ENCODE measurements at regions not wholly inside any gene's neighbourhood (a gene's known extent, or its start where the extent isn't known, plus 50 kb on each side); places are given as distances from the start of the nearest gene placed in this dataset.

GRCh38 chr13:63120883-63121282 lies 1705.2 kb upstream of the PCDH20 start:
- ChIA-PET CTCF (interaction anchor here (1.5 kb wide), 1 partner anchor 8 kb away, joined by 4 read pairs; no protein-coding TSS in a partner anchor), POLR2A (no interaction called here)
- no TSS peak for BruUV-seq (replicated peaks)

More at GRCh38 chr13:63120883-63121282, 1705.2 kb upstream of the PCDH20 start:
- DNase-seq (ENCODE audit: low read depth, low spot score) (no peak), FAIRE-seq (no peak)
- no peak overlapping the region for H3K9ac ChIP-seq (replicated peaks; ENCODE audit: extremely low read depth, insufficient read depth, low read length)
- H3K4me3 ChIP-seq (replicated peaks in 1 of 3; ENCODE audit: insufficient read depth in 1 of 3, low read depth in 1 of 3, low read length in 3 of 3), result no peak overlapping the region
- intact Hi-C loops (cut with micrococcal nuclease), result no loop called here
- H3K79me2 ChIP-seq (ENCODE audit: control insufficient read depth, insufficient read depth, low read length), result no peaks in the 10 kb centered on the region
- dilution Hi-C loops (cut with MboI; ENCODE audit: extremely low pct_ligation_motif_present, low sequenced_read_pairs), result no loop called here
- no peaks in the 10 kb centered on the region for H3K9me1 ChIP-seq (replicated peaks; ENCODE audit: control insufficient read depth, extremely low read depth, insufficient read depth, low read length)
- no peak overlapping the region for H3K4me2 ChIP-seq (ENCODE audit: insufficient read depth, low read length)
- H4K20me1 ChIP-seq (replicated peaks; ENCODE audit: control insufficient read depth, extremely low read depth, insufficient read depth, low read length), result no peaks in the 10 kb centered on the region
- H3K36me3 ChIP-seq (ENCODE audit: control insufficient read depth in 2 of 2, extremely low read depth in 1 of 2, insufficient read depth in 2 of 2, low read length in 2 of 2), result no peaks in the 10 kb centered on the region
- no peaks in the 10 kb centered on the region for H3K9me3 ChIP-seq (replicated peaks; ENCODE audit: control insufficient read depth, insufficient read depth, low read length)
- H2AFZ ChIP-seq (ENCODE audit: low read depth, low read length), result no peak overlapping the region
- no peak overlapping the region for H3K27ac ChIP-seq (ENCODE audit: insufficient read depth, low read depth, low read length)
- no peaks in the 10 kb centered on the region for H3K4me1 ChIP-seq (ENCODE audit: control insufficient read depth, extremely low read depth, insufficient read depth, low read length)
- TF ChIP-seq MAX (IDR thresholded peaks at IDR 0.05; ENCODE audit: insufficient read depth, insufficient read length) (no peak), POLR2AphosphoS5 (IDR thresholded peaks at IDR 0.05; ENCODE audit: insufficient read depth, low read depth, low read length) (no peak), JUN (IDR thresholded peaks at IDR 0.05; ENCODE audit: borderline replicate concordance, insufficient read depth, insufficient read length, low read depth) (no peak), CTCF (IDR thresholded peaks at IDR 0.05; ENCODE audit: extremely low read depth in 1 of 2, insufficient read depth in 1 of 2, low read depth in 1 of 2, low read length in 2 of 2) (no peak), MYC (IDR thresholded peaks at IDR 0.05; ENCODE audit: low read depth, low read length) (no peak), EZH2 (IDR thresholded peaks at IDR 0.05; ENCODE audit: borderline replicate concordance, low read depth, low read length, severe bottlenecking) (no peak), POLR2A (IDR thresholded peaks at IDR 0.05; ENCODE audit: low read depth, low read length) (no peak), GATA2 (IDR thresholded peaks at IDR 0.05; ENCODE audit: insufficient read depth, insufficient read length, low read depth, low read length) (no peak), FOS (IDR thresholded peaks at IDR 0.05; ENCODE audit: borderline replicate concordance, insufficient read depth, low read length) (no peak)
- H3K27me3 ChIP-seq (ENCODE audit: control insufficient read depth in 2 of 2, insufficient read depth in 2 of 2, low read length in 2 of 2), result no peaks in the 10 kb centered on the region

Measured in endothelial cell of umbilical vein (primary cell).